Activated CD4-positive, alpha-beta T cell treated with anti-CD3 and anti-CD28 coated beads, Interleukin-2, amount 10 ng/mL, durations not matched to agents 7 days and 5 days (primary cell): ENCODE measurements at regions not wholly inside any gene's neighbourhood (a gene's known extent, or its start where the extent isn't known, plus 50 kb on each side); places are given as distances from the start of the nearest gene placed in this dataset.

Experiments used
- CTCF ChIA-PET: fragments of 350-600 bp; sonication (Branson Sonifier 250); formaldehyde crosslinking; loops from one replicate; lab custom pipeline; 2021; ENCODE audit warnings: antibody characterized with exemption; lab: Charles Lee
- POLR2A ChIA-PET: fragments of 350-600 bp; sonication (Branson Sonifier 250); formaldehyde crosslinking; loops from one replicate; lab custom pipeline; 2021; ENCODE audit warnings: antibody characterized with exemption; lab: Charles Lee
- DNase-seq: peaks from one replicate; pipeline ENCODE4 v3.0.0-alpha.2; 2020
- H3K27ac Mint-ChIP-seq: one replicate; pipeline ENCODE4 v1.8.0; 2021; ENCODE audit warnings: mild to moderate bottlenecking, moderate library complexity, mixed read lengths
- H3K27me3 Mint-ChIP-seq: one replicate; pipeline ENCODE4 v1.8.0; 2021; ENCODE audit warnings: mixed read lengths
- H3K36me3 Mint-ChIP-seq: one replicate; pipeline ENCODE4 v1.8.0; 2021; ENCODE audit warnings: low read depth, mixed read lengths
- H3K4me1 Mint-ChIP-seq: one replicate; pipeline ENCODE4 v1.8.0; 2021; ENCODE audit warnings: mixed read lengths
- H3K4me3 Mint-ChIP-seq: one replicate; pipeline ENCODE4 v1.8.0; 2021; ENCODE audit warnings: mild to moderate bottlenecking, moderate library complexity, mixed read lengths
- H3K9me3 Mint-ChIP-seq: one replicate; pipeline ENCODE4 v1.8.0; 2021; ENCODE audit warnings: mixed read lengths

DNA sequence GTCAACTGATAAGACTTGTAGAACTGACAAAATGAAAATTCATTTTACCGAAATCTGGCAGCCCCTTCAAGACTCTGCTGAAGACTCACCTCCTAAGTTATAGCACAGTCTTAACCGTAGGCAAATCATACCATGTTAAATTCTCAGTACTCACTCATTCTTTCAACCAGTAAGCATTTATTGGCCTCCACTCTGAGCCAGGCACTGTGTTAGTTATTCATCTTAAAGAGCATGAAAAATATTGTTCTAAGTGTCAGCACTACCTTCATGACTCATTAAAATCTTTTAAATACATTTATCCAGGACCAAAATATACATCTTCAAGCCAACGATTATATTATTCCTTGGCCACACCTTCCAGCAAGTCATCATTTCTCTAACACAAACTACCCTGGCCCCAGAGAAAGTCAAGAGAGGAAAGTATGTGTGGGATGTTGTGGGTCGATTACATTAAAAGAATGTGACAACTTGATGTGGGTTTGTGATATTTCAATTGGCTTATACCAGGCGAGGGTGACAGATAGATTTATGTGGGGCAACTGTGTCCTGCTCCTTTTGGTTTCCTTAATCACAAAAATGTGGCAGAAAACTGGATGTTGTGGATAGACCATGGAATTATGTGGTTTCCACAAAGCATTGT, 55.0 kb downstream of the TMEM30B start:
- H3K4me3 Mint-ChIP-seq, result no peak overlapping the region
- H3K36me3 Mint-ChIP-seq, result no peaks in the 10 kb centered on the region
- ChIA-PET POLR2A (no interaction called here), CTCF (no interaction called here)
- H3K27me3 Mint-ChIP-seq, result peaks cover 38% of the 10 kb centered on the region
- H3K27ac Mint-ChIP-seq, result no peak overlapping the region
- H3K4me1 Mint-ChIP-seq, result no peaks in the 10 kb centered on the region
- no peak for DNase-seq
- H3K9me3 Mint-ChIP-seq, result no peaks in the 10 kb centered on the region

DNA sequence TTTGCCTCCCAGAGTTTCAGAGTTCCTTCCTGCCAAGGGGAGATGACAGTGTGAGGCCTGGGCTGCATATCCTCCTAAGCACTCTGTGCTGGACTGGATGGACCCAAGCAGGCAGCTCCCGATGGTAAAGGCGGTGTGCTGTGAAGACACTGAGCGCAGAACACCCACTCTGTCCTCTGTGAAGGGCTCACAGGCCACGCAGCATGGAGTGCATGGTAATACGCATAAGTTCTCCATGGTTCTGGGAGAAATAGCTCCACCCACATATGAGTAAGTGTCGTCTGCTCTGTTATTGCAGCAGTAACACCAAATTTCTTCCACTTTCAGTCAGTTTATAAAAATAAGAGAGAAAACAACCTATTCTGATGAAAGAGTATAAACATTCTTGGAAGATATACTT, 55.8 kb downstream of the TMEM30B start:
- Mint-ChIP-seq H3K4me1 (no peaks in the 10 kb centered on the region), H3K27me3 (peaks cover 34% of the 10 kb centered on the region), H3K27ac (no peak overlapping the region), H3K36me3 (no peaks in the 10 kb centered on the region), H3K4me3 (no peak overlapping the region), H3K9me3 (no peaks in the 10 kb centered on the region)
- ChIA-PET CTCF (no interaction called here), POLR2A (no interaction called here)
- no peak for DNase-seq

DNA sequence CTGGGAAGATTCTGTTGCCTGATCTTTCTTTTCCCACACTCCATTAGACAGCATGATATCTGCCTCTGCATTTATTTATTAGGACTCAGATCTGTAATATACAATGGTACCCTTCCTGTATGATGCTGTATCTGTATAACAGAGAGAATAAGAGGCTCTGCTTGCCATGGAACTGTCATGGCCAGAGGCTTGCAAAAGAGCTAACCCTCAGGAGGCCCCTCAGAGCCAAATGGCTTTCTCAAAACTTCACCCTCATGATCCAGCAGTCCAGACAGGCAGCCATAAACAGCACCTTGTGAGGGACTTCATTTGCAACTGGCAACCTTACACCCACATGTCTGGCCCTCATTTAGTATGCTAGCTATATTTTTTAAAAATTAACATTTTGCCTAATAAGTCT, 57.6 kb downstream of the TMEM30B start:
- DNase-seq, result no peak
- Mint-ChIP-seq H3K36me3 (no peaks in the 10 kb centered on the region), H3K27me3 (peaks cover 27% of the 10 kb centered on the region), H3K4me1 (no peaks in the 10 kb centered on the region), H3K27ac (no peak overlapping the region), H3K9me3 (no peaks in the 10 kb centered on the region), H3K4me3 (no peak overlapping the region)
- CTCF ChIA-PET, result interaction anchor here (1.4 to 1.9 kb wide), 2 partner anchors 15 to 26 kb away, joined by 3 to 4 read pairs; no protein-coding TSS in a partner anchor
- POLR2A ChIA-PET, result no interaction called here

DNA sequence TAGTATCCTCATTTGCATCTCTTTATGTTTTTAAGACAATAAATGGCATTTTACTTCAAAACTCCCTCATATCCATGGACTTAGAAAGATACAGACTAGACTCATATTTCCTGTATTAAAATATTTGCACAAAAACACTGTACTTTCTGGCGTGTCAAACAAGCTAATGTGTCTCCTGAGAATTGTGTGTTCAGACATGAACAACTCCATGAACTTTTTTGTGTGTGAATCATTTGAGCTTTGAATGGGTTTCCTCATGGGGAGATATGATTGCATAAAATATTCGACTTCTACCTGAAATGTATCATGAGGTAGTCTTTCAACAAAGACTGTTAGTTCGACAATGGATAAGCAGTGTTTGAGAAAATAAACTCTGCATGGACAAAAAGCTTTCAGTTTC, 58.8 kb downstream of the TMEM30B start:
- CTCF ChIA-PET, result interaction anchor here (1.4 to 1.9 kb wide), 2 partner anchors 16 to 25 kb away, joined by 3 to 4 read pairs; no protein-coding TSS in a partner anchor
- H3K9me3 Mint-ChIP-seq, result no peaks in the 10 kb centered on the region

DNA sequence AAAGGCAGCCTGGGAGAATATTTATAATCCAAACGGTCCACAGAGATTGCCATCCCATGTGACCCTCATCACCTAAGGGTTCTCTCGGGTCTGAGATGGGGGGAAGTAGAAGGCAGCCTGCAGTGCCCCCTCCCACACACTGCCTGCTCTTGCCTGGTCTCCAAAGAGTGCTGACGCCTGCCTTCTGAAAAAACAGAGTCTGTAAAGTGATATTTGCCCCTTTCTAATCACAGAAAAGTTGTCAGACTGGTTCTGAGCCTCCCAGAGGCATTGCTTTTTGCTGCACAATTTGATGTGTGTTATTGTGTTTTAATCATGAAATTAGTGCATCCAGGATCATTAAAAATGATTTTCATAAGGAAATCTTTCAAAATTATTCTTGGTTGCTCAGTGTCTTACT, 59.2 kb downstream of the TMEM30B start:
- POLR2A ChIA-PET, result no interaction called here
- Mint-ChIP-seq H3K4me1 (no peaks in the 10 kb centered on the region), H3K27ac (no peak overlapping the region), H3K9me3 (no peaks in the 10 kb centered on the region), H3K4me3 (no peak overlapping the region), H3K27me3 (peaks cover 28% of the 10 kb centered on the region), H3K36me3 (no peaks in the 10 kb centered on the region)
- CTCF ChIA-PET, result interaction anchor here (1.9 kb wide), 1 partner anchor 25 kb away, joined by 4 read pairs; no protein-coding TSS in a partner anchor
- DNase-seq, result no peak

More for the DNA sequence above, 58.8 kb downstream of the TMEM30B start:
- H3K36me3 Mint-ChIP-seq, result no peaks in the 10 kb centered on the region
- H3K4me3 Mint-ChIP-seq, result no peak overlapping the region
- no peak for DNase-seq
- POLR2A ChIA-PET, result interaction anchor here (0.6 kb wide), 1 partner anchor 509 kb away, joined by 7 read pairs; no protein-coding TSS in a partner anchor
- no peaks in the 10 kb centered on the region for H3K4me1 Mint-ChIP-seq
- H3K27ac Mint-ChIP-seq, result no peak overlapping the region
- peaks cover 28% of the 10 kb centered on the region for H3K27me3 Mint-ChIP-seq

DNA sequence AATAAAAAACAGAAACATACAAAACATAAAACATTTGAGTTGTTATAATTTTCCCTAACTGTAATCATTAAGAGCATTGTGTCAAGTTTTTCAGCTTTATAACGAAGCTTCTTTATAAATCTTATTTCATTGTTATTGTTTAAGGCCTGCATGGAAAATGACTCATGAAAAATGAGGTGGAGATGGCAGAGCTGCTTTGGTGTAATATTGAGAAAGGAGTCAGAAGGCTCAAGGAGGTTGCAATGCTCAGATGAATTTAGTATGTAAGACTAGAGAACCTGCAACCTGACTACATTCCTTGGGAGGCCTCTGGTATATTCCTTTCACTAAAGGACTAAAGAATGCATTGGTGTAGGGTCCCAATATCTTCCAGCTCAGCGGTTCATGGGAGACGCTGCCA, 61.5 kb downstream of the TMEM30B start:
- Mint-ChIP-seq H3K4me1 (no peaks in the 10 kb centered on the region), H3K36me3 (no peaks in the 10 kb centered on the region), H3K27me3 (peaks cover 28% of the 10 kb centered on the region), H3K9me3 (no peaks in the 10 kb centered on the region), H3K4me3 (no peak overlapping the region), H3K27ac (no peak overlapping the region)
- POLR2A ChIA-PET, result no interaction called here
- CTCF ChIA-PET, result interaction anchor here (0.8 to 1.0 kb wide), 2 partner anchors 189 to 563 kb away, joined by 3 read pairs; no protein-coding TSS in a partner anchor
- DNase-seq, result no peak

DNA sequence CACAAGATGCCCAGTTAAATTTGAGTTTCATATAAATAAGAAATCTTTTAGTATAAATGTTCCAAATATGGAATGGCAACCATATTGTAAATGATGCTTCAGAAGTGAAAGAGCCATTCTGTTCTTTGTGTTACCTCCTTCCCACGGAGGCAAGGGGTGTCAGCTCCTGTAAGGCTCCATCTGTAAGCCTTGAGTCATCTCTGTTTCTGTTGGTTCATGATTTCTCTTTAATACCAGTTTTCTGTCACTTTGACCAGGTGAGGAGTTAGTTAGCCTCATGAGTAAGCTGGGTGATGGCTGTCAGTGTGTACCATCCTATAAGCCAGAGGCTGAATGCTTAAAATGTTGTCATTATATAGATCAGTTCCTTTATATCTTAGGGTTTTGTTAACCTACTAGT, 61.9 kb downstream of the TMEM30B start:
- ChIA-PET CTCF (interaction anchor here (0.8 to 1.3 kb wide), 4 partner anchors 13 to 563 kb away, joined by 3 read pairs; no protein-coding TSS in a partner anchor), POLR2A (no interaction called here)
- H3K27ac Mint-ChIP-seq, result no peak overlapping the region
- no peaks in the 10 kb centered on the region for H3K9me3 Mint-ChIP-seq
- H3K4me1 Mint-ChIP-seq, result no peaks in the 10 kb centered on the region
- no peaks in the 10 kb centered on the region for H3K36me3 Mint-ChIP-seq
- peaks cover 28% of the 10 kb centered on the region for H3K27me3 Mint-ChIP-seq
- H3K4me3 Mint-ChIP-seq, result no peak overlapping the region
- DNase-seq, result no peak

DNA sequence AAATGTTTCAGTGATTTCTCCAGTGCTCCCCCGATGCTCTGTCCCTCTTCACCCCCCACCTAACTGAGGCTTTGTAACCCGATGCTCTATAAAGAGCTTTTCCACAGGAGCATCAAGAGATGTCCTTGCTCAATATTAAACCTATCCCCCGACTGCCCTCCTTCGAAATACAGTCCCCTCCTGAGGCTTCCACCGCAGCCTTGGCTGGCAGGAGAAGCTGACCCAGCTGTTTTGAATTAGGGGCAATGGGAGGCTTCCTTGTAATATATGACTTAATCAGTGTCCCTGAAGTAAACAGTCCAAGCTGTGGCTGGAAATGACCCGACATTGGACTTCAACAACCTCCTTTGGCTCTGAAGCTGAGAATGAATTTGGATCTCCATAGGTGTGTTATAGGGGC, 62.4 kb downstream of the TMEM30B start:
- ChIA-PET POLR2A (no interaction called here), CTCF (interaction anchor here (0.6 to 1.3 kb wide), 7 partner anchors 11 to 563 kb away, joined by 3 read pairs; no protein-coding TSS in a partner anchor)
- no peak overlapping the region for H3K4me3 Mint-ChIP-seq

DNA sequence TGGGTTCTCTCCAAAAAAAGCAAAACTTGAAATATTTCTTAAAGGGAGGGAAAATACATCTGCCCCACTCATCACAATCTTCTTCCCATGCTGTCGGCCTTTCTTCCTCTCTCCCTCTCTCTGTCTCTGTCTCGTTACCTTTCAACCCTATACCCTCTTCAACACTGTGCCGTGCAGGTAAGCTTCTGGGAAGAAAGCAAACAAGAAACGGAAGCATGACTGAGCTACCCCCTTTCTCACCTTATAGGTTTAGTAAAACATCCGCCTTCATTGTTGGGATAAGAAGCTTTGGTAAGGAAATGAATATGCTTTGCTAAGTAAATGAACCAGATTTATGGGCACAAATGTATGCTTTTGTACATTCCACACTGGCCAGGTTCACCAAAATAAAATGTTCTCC, 63.0 kb downstream of the TMEM30B start:
- ChIA-PET CTCF (interaction anchor here (0.6 to 1.3 kb wide), 6 partner anchors 11 to 347 kb away, joined by 3 read pairs; no protein-coding TSS in a partner anchor), POLR2A (no interaction called here)
- H3K36me3 Mint-ChIP-seq, result no peaks in the 10 kb centered on the region
- no peak for DNase-seq
- peaks cover 21% of the 10 kb centered on the region for H3K27me3 Mint-ChIP-seq
- H3K4me1 Mint-ChIP-seq, result no peaks in the 10 kb centered on the region
- no peaks in the 10 kb centered on the region for H3K9me3 Mint-ChIP-seq
- no peak overlapping the region for H3K4me3 Mint-ChIP-seq
- no peak overlapping the region for H3K27ac Mint-ChIP-seq

More for the DNA sequence above, 62.4 kb downstream of the TMEM30B start:
- H3K36me3 Mint-ChIP-seq, result no peaks in the 10 kb centered on the region
- no peak for DNase-seq
- H3K9me3 Mint-ChIP-seq, result no peaks in the 10 kb centered on the region
- H3K27me3 Mint-ChIP-seq, result peaks cover 27% of the 10 kb centered on the region
- H3K4me1 Mint-ChIP-seq, result no peaks in the 10 kb centered on the region
- H3K27ac Mint-ChIP-seq, result no peak overlapping the region

DNA sequence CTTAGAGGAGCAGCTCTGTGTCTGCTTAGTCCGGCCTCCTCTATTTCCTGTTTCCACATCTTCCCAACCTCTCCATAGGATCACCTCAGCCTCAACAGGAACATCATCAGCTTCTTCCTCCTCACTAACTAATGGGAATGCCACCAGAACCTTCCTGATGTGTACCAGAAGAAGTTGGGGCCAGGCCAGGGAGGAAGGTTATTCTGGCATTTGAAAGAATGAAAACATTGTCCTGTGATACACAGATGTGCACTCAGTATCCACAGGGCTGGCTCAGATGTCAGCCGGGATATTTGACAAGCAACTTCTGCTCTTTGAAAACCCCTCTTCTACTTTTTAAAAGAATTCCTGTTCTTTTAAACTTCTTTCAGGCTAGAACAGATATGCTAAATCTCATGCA, 63.6 kb downstream of the TMEM30B start:
- CTCF ChIA-PET, result interaction anchor here (0.9 kb wide), 1 partner anchor 25 kb away, joined by 3 read pairs; no protein-coding TSS in a partner anchor

DNA sequence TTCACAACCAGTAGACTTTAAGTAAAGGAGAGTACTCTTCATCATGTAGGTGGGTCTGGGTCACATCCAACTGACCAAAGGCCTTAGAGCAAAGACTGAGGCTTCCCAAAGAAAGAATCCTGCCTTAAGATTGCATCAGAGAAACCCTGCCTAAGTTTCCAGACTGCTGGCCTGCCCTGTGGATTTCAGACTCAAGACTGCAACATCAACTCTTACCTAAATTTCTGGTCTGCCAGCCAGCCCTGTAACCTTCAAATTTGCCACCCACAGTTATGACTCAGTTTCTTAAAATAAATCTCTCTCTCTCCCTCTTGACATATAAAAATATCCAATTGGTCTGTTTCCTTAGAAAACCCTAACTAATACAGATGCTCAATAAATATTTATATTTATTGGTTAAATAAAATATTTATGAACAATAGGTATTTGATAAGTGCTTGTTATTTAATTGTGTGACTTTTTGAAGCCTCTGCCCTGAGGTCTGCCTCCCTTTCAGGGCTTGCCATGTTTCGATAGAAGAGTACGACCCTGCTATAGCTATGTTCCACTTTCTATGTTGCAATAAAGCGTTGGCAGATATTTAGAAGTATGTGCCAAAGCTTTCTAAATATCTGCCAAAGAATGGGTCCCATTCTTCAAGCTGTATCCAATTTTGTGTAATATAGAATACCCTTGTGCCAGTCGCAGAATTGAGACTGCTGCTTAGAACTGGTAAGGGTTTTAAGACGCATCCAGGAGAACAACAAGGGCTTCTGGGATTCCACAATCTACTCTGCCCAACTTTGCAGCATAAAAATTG, 65.7 kb downstream of the TMEM30B start:
- no peaks in the 10 kb centered on the region for H3K4me1 Mint-ChIP-seq
- ChIA-PET CTCF (interaction anchor here (1.2 kb wide), 1 partner anchor 590 kb away, joined by 3 read pairs; no protein-coding TSS in a partner anchor), POLR2A (no interaction called here)
- no peak for DNase-seq
- H3K27ac Mint-ChIP-seq, result no peak overlapping the region
- no peaks in the 10 kb centered on the region for H3K9me3 Mint-ChIP-seq
- H3K4me3 Mint-ChIP-seq, result no peak overlapping the region
- H3K36me3 Mint-ChIP-seq, result no peaks in the 10 kb centered on the region
- H3K27me3 Mint-ChIP-seq, result peaks cover 12% of the 10 kb centered on the region

More for the DNA sequence above, 63.6 kb downstream of the TMEM30B start:
- POLR2A ChIA-PET, result no interaction called here
- no peak for DNase-seq
- H3K4me3 Mint-ChIP-seq, result no peak overlapping the region
- H3K27ac Mint-ChIP-seq, result no peak overlapping the region
- H3K9me3 Mint-ChIP-seq, result no peaks in the 10 kb centered on the region
- peaks cover 16% of the 10 kb centered on the region for H3K27me3 Mint-ChIP-seq
- H3K36me3 Mint-ChIP-seq, result no peaks in the 10 kb centered on the region
- no peaks in the 10 kb centered on the region for H3K4me1 Mint-ChIP-seq

DNA sequence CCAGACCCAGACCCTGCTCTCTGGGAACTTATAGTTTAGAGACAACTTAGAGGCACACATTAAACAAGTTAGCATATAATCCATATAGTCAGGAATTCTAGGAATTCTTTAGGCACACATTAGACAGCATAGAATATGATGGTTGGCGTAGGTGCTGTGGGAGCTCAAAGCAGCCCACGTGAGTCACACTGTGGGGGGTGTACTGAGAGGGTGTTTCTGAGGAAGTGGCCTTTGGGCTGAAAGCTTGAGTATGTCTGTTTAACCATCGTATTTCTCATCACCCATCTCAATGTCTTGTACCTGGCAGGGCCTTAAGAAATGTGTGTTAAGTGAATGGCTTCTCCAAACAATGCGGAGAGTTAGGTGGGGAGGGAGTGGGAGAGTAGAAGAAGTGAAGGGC, 67.2 kb downstream of the TMEM30B start:
- Mint-ChIP-seq H3K27ac (no peak overlapping the region), H3K27me3 (peaks cover 13% of the 10 kb centered on the region), H3K4me1 (no peaks in the 10 kb centered on the region), H3K9me3 (no peaks in the 10 kb centered on the region), H3K36me3 (no peaks in the 10 kb centered on the region), H3K4me3 (no peak overlapping the region)
- no peak for DNase-seq
- CTCF ChIA-PET, result no interaction called here
- POLR2A ChIA-PET, result no interaction called here

DNA sequence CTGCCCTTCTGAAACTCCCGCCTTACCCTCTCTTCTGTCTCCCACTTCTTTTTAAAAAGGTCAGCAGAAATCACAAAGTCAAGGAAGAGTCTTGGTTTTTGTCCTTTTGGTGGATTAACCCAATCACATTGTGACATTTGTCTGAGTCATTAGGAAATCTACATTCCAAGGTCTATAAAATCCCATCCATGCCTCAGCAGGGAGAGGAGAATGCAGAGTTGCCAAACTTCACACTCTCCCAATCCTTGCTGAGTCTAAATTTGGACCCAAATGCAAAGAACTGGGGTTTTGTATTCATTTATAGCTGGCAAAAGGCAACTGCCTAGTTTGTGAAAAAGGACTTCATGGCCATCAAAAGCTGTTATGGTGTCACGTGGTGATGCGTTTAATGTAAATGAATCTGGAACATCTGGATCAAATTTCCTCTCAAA, 67.9 kb downstream of the TMEM30B start:
- ChIA-PET POLR2A (no interaction called here), CTCF (no interaction called here)
- H3K9me3 Mint-ChIP-seq, result no peaks in the 10 kb centered on the region
- no peaks in the 10 kb centered on the region for H3K36me3 Mint-ChIP-seq
- no peak for DNase-seq
- H3K4me1 Mint-ChIP-seq, result no peaks in the 10 kb centered on the region
- H3K4me3 Mint-ChIP-seq, result no peak overlapping the region
- no peak overlapping the region for H3K27ac Mint-ChIP-seq
- peaks cover 11% of the 10 kb centered on the region for H3K27me3 Mint-ChIP-seq
